LNCaP clone FGC (cell line): ENCODE measurements at regions not wholly inside any gene's neighbourhood (a gene's known extent, or its start where the extent isn't known, plus 50 kb on each side); places are given as distances from the start of the nearest gene placed in this dataset.

Experiments used
- DNase-seq: peaks from one replicate; pipeline ENCODE4 v3.0.0-alpha.2; 2011; ENCODE audit warnings: low read depth
- H3K4me3 ChIP-seq: 2 replicates; pipeline ENCODE4 v1.5.1; 2011; ENCODE audit warnings: mild to moderate bottlenecking, low read depth, low read length, control low read depth
- CTCF ChIP-seq: IDR thresholded peaks from 2 replicates; pipeline ENCODE4 v1.5.1; 2012; ENCODE audit warnings: mild to moderate bottlenecking; ENCODE audit not compliant: control insufficient read depth, insufficient read depth; ENCODE audit errors: extremely low read depth

- DNase-seq = no peak
- no peak overlapping the region for H3K4me3 ChIP-seq
- no peak for TF ChIP-seq CTCF
These were observed 50.8 kb upstream of the ECE1 start for GRCh38 chr1:21341022-21341421.

- H3K4me3 ChIP-seq = no peak overlapping the region
- no peak for TF ChIP-seq CTCF
- no peak for DNase-seq
These were observed 50.1 kb upstream of the ECE1 start for GRCh38 chr1:21340230-21340945.
